GM21528 (cell line): ENCODE measurements at regions not wholly inside any gene's neighbourhood (a gene's known extent, or its start where the extent isn't known, plus 50 kb on each side); places are given as distances from the start of the nearest gene placed in this dataset.

Experiments used
- ATAC-seq: cut with Tn5 transposase; IDR thresholded peaks from one replicate; pipeline ENCODE4 v1.9.1; 2021; ENCODE audit warnings: mild to moderate bottlenecking, moderate library complexity; ENCODE audit not compliant: unreplicated experiment, low FRiP score

GRCh38 chr5:167503926-167504720, 787.3 kb upstream of the WWC1 start:
- ATAC-seq = no peak

DNA sequence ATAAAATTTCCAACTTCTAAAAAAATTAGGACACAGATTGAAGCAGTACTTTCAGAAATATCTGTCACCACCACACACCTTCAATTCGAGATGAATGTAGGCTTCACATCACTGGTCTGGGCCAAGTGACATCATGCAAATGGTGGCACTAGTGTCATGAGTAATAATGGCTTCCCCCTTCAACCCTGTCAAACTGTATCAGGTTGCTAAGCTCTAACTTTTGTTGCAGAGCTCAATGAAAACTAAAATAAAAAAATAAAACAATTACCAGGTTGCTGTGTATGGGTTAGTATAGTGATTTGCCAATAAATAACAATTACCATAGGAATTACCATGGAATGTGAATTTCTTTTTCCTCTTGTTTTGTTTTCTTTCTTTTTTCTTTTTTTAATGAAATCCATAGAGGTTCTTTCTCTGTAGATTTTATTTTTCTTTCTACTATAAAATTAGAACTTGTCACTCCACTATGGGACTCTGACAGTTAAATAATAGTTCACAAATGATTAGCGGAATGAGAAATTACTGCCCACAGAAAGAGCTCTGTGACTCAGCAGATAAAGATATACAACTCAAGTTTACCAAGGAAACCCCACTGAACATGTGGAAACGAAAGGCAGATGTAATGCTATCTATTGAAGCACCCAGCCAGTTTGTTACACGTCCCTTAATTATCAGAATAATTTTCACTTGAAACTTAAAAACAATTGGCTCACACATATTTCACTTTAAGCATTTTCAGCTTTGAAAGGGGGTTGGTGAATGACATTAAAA, 783.8 kb upstream of the WWC1 start:
- ATAC-seq = no peak

DNA sequence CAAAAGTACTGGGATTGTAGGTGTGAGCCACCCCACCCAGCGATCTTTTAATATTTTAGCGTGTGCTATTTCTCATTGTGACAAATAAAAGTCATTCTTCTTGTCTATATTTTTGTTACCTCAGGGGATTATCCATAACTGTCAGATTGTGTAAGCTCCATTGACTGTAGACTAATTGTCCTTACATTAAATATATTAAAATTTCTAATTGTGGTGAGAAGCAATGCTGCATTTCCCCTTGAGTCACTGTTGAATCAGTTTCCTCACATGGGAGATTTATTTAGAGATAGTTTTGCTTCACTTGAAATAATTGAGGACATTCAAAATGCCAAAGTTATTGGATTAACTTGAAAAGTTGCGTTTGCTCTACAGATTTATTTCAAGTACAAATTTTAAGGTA, 782.4 kb upstream of the WWC1 start:
- no peak for ATAC-seq

- ATAC-seq = no peak
These were observed 780.2 kb upstream of the WWC1 start for GRCh38 chr5:167511276-167511675.

DNA sequence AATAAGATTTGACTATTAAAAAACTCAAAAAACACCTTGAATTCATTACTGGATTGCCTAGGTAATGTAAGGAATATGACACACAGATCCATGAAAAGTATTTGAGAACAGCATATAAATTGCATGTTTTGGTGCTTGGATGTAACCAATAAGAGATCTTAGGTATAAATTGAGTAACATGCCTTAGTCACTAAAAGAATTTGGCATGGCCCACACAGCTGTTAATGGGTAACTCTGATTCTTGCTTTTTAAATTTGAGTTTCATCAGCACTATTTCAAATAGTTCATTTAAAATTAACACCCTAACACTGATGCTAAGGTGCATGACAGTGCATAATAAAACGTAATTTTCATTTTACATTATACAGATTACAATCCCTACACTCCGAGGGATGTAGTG, 779.3 kb upstream of the WWC1 start:
- ATAC-seq = no peak

DNA sequence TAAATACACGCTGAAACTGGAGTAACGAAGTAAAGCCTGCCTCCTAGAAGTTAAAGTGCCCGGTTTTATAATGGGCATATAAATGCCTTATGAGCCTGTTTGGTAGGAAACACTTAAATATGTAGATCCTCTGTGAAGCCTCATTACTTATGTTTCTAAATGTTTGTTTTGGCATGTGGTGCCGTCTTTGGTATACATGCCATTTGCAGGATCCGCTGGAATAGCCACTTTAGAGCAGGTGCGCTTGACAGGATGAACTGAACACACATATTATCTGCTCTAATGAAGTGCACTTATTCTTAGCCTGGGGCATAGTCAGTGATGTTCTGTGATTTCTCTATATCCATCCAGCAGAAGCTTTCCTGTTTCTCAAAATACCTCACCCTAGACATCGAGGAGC, 778.1 kb upstream of the WWC1 start:
- no peak for ATAC-seq

DNA sequence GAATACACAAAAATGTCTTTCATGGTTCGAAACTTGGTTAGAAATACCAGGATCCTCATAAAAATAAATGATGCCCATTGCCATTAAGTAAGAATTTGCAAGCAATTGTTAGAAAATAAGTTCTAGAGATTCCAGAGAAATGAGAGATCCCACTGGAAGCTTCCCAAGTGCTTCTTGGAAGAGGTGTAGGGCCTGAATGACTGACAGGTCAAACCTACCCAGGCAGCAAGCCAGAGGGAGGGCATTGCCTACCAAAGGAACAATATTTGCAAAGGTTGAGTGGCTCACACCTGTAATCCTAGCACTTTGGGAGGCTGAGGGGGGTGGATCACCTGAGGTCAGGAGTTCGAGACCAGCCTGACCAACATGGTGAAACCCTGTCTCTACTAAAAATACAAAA, 777.0 kb upstream of the WWC1 start:
- no peak for ATAC-seq

DNA sequence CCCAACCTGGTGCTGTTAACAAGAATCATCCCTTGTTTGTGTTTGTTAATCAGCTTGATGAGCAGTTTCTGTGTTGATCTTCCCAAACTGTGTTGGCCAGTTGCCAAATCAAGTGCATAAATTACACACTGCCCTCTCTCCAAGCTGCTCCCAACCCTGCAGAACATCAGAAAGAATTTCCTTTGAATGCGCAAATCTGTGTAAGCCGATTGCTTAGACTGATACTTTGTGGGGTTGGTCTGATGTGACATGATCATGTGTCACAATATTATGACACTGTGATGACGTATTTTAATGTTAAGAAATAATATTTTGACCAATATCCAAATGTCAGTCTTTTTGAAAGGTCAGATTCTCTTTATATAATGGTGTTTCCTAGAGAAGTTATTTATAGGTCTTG, 766.4 kb upstream of the WWC1 start:
- ATAC-seq = no peak

- ATAC-seq = no peak
These were observed 762.8 kb upstream of the WWC1 start for GRCh38 chr5:167528651-167529050.

- no peak for ATAC-seq
These were observed 760.9 kb upstream of the WWC1 start for GRCh38 chr5:167530548-167530947.

GRCh38 chr5:167533814-167534795, 757.3 kb upstream of the WWC1 start:
- no peak for ATAC-seq

GRCh38 chr5:167539747-167540146, 751.7 kb upstream of the WWC1 start:
- ATAC-seq = no peak

GRCh38 chr5:167546270-167546669, 745.2 kb upstream of the WWC1 start:
- ATAC-seq = no peak

DNA sequence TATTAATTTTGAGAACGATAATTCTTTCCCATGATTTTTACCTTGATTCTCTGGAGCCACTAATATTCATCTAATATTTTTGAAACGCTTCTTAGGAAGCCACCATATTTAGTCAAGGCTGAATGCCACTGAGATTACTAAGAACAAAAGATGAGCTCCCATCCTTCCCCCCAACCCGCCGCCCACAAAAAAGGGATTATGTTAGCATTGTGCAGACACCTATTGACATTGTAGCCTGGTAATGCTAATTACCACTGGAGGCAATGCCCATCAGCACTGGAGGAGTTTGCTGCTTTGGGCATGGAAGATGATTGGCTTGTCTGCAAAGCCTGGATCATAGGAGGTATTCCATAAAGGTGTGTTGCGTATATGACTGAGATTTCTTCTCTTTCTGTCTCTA, 739.1 kb upstream of the WWC1 start:
- no peak for ATAC-seq

DNA sequence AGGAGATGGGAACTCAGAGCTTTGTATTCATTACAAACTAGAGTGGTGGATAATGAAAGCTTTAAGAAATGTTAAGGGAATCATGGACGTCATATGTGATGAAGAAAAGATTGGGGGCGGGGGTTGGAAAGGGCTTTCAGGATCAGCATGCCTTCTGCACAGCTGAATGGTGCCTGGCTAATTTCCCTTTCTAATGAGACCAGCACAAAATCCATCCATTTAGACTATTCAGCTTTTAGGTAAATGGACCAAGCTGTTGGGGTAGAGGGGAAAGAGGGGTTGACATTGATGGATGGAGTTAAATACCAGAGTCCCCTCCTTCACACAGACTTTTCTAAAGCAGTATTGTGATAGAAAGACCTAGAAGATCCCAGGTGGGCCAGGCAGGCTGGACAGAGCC, 737.9 kb upstream of the WWC1 start:
- no peak for ATAC-seq

GRCh38 chr5:167554564-167555290, 736.7 kb upstream of the WWC1 start:
- no peak for ATAC-seq

- ATAC-seq = no peak
These were observed 735.8 kb upstream of the WWC1 start for GRCh38 chr5:167555565-167556166.

DNA sequence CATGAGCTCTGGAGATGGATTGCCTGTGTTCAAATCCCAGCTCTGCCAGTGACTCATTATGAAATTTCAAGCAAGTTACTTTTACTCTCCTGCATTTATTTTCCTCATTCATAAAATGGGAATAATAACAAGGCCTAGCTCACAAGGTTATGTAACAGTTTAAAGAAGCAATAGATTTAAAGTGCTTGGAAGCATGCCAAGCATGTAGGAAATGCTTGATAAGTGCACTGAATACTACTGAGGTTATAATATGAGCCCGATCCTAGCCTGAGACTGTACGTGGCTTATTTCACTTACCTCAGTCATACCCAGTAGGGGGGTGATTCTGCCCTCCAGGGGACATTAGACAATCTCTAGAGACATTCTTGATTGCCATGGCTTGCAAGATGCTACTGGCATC, 734.1 kb upstream of the WWC1 start:
- ATAC-seq = no peak

DNA sequence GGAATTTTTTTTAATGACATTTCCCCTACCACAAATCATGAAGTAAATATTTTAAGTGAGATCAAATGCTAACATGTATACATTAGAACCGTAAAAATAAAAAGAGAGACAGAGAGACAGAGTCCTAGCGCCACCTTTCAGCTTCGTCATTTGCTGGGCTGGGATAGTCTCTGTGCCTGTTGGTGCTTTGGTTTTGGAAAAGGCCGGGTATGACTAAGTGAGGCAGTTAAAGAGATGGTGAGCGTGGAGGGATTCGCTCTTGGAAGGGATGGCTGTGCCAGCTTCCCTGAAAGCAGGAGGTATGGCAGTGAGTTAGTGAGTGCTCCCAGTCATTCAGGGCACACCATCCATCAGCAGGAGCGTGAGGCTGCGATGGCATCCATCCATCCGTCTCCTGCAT, 729.6 kb upstream of the WWC1 start:
- no peak for ATAC-seq

DNA sequence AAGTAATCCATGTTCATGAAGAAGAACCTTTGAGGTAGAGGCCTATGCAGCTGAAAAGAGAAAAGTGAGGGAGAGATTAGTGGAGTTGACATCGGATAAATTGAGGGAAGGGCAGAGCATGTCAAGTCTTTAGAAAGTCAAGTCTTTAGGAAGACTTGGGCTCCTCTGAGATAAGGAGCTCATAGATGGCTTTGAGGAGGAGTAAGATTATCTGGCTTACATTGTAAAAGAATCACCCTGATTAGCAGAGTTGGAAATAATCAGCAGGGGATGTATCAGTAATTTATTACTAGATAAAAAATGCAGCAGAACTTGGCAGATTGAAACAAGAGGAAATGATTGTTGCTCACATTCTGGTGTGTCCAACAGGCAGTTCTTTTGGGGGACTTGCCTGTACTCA, 727.2 kb upstream of the WWC1 start:
- no peak for ATAC-seq
